Ectodermal cell (in vitro differentiated cells): ENCODE measurements at regions not wholly inside any gene's neighbourhood (a gene's known extent, or its start where the extent isn't known, plus 50 kb on each side); places are given as distances from the start of the nearest gene placed in this dataset.

ENCODE experiments used
- H3K27ac ChIP-seq: 2 replicates; pipeline ENCODE4 v1.7.0; 2013; ENCODE audit warnings: mild to moderate bottlenecking, low read depth, low read length; ENCODE audit not compliant: insufficient read depth, poor library complexity, severe bottlenecking
- H3K27me3 ChIP-seq: 2 replicates; pipeline ENCODE4 v1.7.0; 2013; ENCODE audit warnings: mild to moderate bottlenecking, low read length; ENCODE audit not compliant: insufficient read depth, control insufficient read depth, poor library complexity, severe bottlenecking
- H3K36me3 ChIP-seq: one replicate; pipeline ENCODE4 v1.7.0; 2013; ENCODE audit warnings: low read length; ENCODE audit not compliant: control insufficient read depth, insufficient read depth
- H3K4me1 ChIP-seq: one replicate; pipeline ENCODE4 v1.7.0; 2013; ENCODE audit warnings: low read length; ENCODE audit not compliant: control insufficient read depth, insufficient read depth
- H3K4me3 ChIP-seq: 2 replicates; pipeline ENCODE4 v1.7.0; 2013; ENCODE audit warnings: low read depth, low read length, control low read depth; ENCODE audit not compliant: insufficient read depth
- H3K9me3 ChIP-seq: 2 replicates; pipeline ENCODE4 v1.7.0; 2013; ENCODE audit warnings: mild to moderate bottlenecking, low read length, moderate library complexity; ENCODE audit not compliant: control insufficient read depth
- WGBS, 2 experiments: methylation state at CpG; one replicate each; pipeline ENCODE4 v1.1.7; 2013; ENCODE audit warnings: missing lambda C conversion rate in 2 of 2; 5-methylcytosine and 5-hydroxymethylcytosine counted together

DNA sequence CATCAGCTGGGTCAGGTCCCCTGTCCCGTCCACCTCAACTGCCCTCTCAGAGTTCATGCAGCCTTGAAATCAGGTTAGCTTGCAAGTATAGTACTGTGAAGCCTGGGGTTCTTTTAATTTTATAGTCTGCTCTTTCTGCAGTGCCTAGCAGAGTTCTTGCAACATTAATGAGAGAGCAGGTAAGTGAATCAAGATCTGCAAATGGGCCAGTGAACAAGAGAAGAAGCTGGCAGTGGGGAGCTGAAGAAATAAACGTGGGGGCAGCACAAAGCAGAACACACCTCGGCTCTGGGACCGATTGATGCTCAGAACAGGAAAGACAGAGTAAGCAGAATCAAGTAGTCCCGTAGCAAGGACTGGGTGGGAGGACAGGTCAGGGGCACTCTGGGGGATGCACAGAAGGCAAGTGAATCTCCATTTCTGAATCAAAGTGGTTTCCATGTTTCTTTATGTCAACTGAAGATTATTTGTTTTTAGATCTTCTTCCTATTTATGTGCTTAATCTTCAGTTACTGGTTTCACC lies 675.5 kb downstream of the RNF144A start:
- Histone ChIP-seq H3K27me3 (no peaks in the 10 kb centered on the region), H3K27ac (no peak overlapping the region), H3K4me3 (no peak overlapping the region), H3K4me1 (peaks cover 6% of the 10 kb centered on the region), H3K36me3 (no peaks in the 10 kb centered on the region), H3K9me3 (no peaks in the 10 kb centered on the region)
- WGBS, 2 experiments, result 92 to 93% methylated on average over 5 of the region's 5 CpGs

DNA sequence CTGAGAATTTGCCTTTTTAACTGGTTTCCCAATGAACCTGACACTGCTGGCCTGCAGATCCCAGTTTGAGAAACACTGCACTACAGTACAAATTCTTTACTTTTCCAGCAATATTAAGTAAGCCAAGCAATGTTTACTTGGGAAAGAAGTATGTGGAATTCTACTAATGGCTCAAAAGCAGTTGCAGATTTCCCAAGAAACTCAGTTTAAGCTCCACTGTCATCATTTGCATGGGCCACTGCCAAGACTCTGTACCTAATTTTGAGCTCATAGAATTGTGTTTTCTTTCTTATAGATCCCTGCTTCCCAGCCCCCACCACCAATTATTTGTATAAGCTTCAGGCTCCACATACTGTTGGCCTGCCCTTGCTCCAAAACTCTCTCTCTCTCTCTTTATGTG lies 676.1 kb downstream of the RNF144A start:
- Histone ChIP-seq H3K9me3 (no peaks in the 10 kb centered on the region), H3K27me3 (no peaks in the 10 kb centered on the region), H3K27ac (no peak overlapping the region), H3K36me3 (no peaks in the 10 kb centered on the region), H3K4me1 (peaks cover 6% of the 10 kb centered on the region), H3K4me3 (no peak overlapping the region)

DNA sequence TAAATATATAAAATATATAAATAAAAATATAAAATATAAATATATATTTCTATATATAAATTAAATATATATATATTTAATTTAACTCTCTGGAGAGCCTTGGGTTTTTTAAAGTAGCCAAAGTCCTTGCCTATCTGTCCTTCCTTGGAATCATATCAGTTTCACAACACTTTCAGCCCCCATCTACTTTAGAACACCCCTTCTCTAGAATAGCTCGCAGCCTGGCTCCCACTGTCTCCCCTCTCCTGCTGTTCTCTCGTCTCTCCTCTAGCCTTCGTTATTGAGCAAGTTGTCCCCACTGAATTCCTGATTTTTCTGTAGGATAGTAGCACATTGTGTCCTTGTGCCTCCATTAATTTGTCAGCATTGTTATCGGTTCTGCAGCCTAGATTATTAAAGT lies 677.0 kb downstream of the RNF144A start:
- no peaks in the 10 kb centered on the region for H3K9me3 ChIP-seq
- H3K4me3 ChIP-seq, result no peak overlapping the region
- H3K27me3 ChIP-seq, result no peaks in the 10 kb centered on the region
- no peak overlapping the region for H3K27ac ChIP-seq
- 85 to 89% methylated on average over 3 of the region's 4 CpGs for whole genome bisulfite sequencing, 2 experiments
- H3K36me3 ChIP-seq, result no peaks in the 10 kb centered on the region
- peaks cover 6% of the 10 kb centered on the region for H3K4me1 ChIP-seq

GRCh38 chr2:7595206-7595605 lies 678.0 kb downstream of the RNF144A start:
- Histone ChIP-seq H3K9me3 (no peaks in the 10 kb centered on the region), H3K4me3 (no peak overlapping the region), H3K27ac (no peak overlapping the region), H3K27me3 (no peaks in the 10 kb centered on the region), H3K4me1 (peaks cover 6% of the 10 kb centered on the region), H3K36me3 (no peaks in the 10 kb centered on the region)
- 97 to 98% methylated on average over 3 of the region's 3 CpGs for WGBS, 2 experiments

GRCh38 chr2:7598402-7598801 lies 681.2 kb downstream of the RNF144A start:
- Histone ChIP-seq H3K36me3 (no peaks in the 10 kb centered on the region), H3K27ac (no peak overlapping the region), H3K4me1 (peaks cover 6% of the 10 kb centered on the region), H3K27me3 (no peaks in the 10 kb centered on the region), H3K9me3 (no peaks in the 10 kb centered on the region), H3K4me3 (no peak overlapping the region)
- WGBS, 2 experiments, result 92 to 93% methylated on average over 3 of the region's 3 CpGs

DNA sequence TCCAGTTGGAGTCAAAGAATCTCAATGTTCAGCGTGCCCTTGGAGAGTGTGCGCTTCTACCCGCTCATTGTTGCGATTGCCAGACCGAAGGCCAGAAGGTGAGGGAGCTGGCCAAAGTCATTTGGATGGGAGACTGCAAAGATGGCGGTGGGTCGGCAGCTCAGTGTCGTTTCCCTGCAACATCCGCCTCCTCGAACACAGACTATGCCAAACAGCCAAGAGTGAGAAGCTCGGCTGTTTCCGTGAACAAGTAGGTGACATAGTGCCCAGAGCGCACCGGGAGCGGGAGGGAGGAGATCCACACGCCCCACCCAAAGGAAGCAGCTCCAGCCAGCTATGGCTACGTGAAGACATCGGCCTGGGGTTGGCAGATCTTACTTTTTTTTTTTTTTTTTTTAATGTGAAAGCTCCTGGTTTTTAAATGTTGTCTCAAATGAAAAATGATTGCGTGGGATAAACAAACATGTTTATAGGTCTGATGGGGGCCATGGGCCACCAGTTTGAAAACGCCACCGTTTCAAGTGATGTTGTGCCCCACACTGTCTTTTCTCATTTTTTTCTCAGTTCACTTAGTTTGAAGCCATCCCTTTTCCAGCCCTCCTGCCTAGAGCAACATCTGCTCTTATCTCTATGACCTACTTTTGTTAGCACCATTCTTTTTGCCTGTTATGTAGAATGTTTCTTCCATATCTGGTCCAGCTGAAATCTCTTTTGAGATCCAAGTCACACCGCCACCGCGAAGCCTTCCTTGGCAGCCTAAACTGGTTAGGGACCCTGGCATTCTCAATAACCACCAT lies 682.4 kb downstream of the RNF144A start:
- no peak overlapping the region for H3K27ac ChIP-seq
- WGBS, 2 experiments, result 95 to 96% methylated on average over 24 of the region's 24 CpGs
- no peaks in the 10 kb centered on the region for H3K36me3 ChIP-seq
- no peaks in the 10 kb centered on the region for H3K27me3 ChIP-seq
- H3K9me3 ChIP-seq, result no peaks in the 10 kb centered on the region
- H3K4me1 ChIP-seq, result peaks cover 6% of the 10 kb centered on the region
- H3K4me3 ChIP-seq, result no peak overlapping the region

DNA sequence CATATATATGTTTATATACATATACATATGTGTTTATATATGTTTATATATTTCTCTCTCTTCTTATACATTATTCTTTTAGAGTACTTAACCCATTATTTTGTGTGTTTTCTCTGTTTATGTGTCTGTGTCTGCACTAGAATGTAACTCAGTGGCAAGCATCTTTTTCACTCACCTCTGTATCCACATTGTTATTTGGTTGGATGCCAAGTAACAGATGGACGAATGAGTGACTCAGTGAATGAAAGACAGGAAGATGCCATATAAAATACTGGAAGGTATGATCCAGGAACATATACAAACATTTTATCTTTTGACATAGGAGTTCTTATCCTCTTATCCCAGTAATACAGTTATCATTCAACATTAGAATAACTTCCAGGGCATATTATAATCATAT lies 684.8 kb downstream of the RNF144A start:
- no peak overlapping the region for H3K4me3 ChIP-seq
- H3K27ac ChIP-seq, result no peak overlapping the region
- no peaks in the 10 kb centered on the region for H3K27me3 ChIP-seq
- 70 to 100% methylated on average over 1 of the region's 1 CpG for WGBS, 2 experiments
- H3K4me1 ChIP-seq, result no peaks in the 10 kb centered on the region
- no peaks in the 10 kb centered on the region for H3K9me3 ChIP-seq
- H3K36me3 ChIP-seq, result no peaks in the 10 kb centered on the region

DNA sequence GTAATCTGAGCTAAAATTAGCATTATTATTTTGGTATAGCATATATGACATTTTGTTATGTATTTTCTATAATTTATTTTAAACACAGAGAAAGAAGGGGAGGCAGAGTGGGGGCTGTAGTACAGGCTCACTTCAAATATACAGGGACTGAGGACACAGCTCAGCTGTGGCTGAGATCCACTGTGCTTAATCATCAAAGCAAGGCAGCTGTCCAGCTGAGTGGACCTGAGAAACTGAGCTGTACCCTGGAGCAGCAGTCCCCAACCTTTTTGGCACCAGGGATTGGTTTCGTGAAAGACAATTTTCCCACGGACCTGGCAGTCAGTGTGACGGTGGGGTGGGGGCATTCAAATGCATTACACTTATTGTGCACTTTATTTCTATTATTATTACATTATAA lies 687.2 kb downstream of the RNF144A start:
- no peaks in the 10 kb centered on the region for H3K4me1 ChIP-seq
- H3K27me3 ChIP-seq, result no peaks in the 10 kb centered on the region
- H3K9me3 ChIP-seq, result no peaks in the 10 kb centered on the region
- no peak overlapping the region for H3K27ac ChIP-seq
- no peaks in the 10 kb centered on the region for H3K36me3 ChIP-seq
- 88 to 100% methylated on average over 1 to 3 of the region's 3 CpGs for WGBS, 2 experiments
- no peak overlapping the region for H3K4me3 ChIP-seq

DNA sequence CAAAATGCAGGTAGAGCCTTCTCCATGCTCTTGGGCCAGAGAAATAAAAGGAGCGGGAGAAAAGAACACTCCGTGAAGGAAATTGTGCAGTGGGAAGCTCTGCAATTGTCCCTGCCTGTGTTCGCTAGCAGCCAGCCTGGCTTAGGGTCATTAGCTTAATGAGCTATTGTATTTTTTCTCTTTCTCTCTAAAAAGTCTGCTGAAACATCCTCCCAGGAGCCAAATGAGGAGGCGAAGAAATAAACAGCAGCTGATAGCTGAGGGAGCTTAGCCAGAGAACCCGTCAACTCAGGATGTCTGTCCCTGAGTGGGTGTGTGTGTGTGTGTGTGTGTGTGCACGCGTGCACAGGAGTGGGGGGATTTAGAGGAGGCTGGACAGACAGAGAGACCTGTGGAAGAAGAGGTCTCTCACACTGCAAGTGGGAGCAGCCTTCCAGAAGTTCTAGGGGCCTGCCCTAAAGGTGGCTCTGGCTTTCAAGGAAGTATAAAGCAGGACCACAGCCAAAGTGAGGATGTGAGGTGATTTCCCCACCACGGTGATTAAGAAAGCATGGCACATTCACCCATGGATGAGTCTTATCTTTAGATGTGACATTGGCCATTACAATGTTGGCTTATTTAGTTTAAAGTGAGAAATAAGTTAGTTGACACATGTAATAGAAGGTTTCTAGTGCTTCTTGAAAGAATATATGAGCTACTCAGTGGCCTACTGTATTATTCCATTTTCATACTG lies 690.4 kb downstream of the RNF144A start:
- 86 to 88% methylated on average over 8 of the region's 8 CpGs for WGBS, 2 experiments

GRCh38 chr2:7609556-7609955 lies 692.3 kb downstream of the RNF144A start:
- Histone ChIP-seq H3K4me3 (no peak overlapping the region), H3K27me3 (no peaks in the 10 kb centered on the region), H3K9me3 (no peaks in the 10 kb centered on the region), H3K27ac (no peak overlapping the region), H3K36me3 (no peaks in the 10 kb centered on the region), H3K4me1 (peaks cover 5% of the 10 kb centered on the region)
- WGBS, 2 experiments, result 91 to 92% methylated on average over 7 of the region's 7 CpGs

More for the DNA sequence above, 690.4 kb downstream of the RNF144A start:
- Histone ChIP-seq H3K27ac (no peak overlapping the region), H3K36me3 (no peaks in the 10 kb centered on the region), H3K4me1 (peaks cover 5% of the 10 kb centered on the region), H3K9me3 (no peaks in the 10 kb centered on the region), H3K27me3 (no peaks in the 10 kb centered on the region), H3K4me3 (no peak overlapping the region)
